Trophoblast cell (in vitro differentiated cells and primary cell): ENCODE measurements at regions not wholly inside any gene's neighbourhood (a gene's known extent, or its start where the extent isn't known, plus 50 kb on each side); places are given as distances from the start of the nearest gene placed in this dataset.

Source experiments
- DNase-seq, 2 donors: peaks; one replicate each; pipeline ENCODE4 v3.0.0-alpha.2; 2016
- H2AFZ ChIP-seq: 2 replicates; pipeline ENCODE4 v1.6.1; 2013; ENCODE audit warnings: low read length, moderate library complexity, mild to moderate bottlenecking; ENCODE audit not compliant: insufficient read depth, poor library complexity
- H2AK5ac ChIP-seq: 2 replicates; pipeline ENCODE4 v1.6.1; 2013; ENCODE audit warnings: mild to moderate bottlenecking, low read length
- H2BK120ac ChIP-seq: 2 replicates; pipeline ENCODE4 v1.6.1; 2013; ENCODE audit warnings: low read length, mild to moderate bottlenecking, moderate library complexity; ENCODE audit not compliant: insufficient read depth, poor library complexity
- H2BK12ac ChIP-seq: 2 replicates; pipeline ENCODE4 v1.6.1; 2013; ENCODE audit warnings: mild to moderate bottlenecking, low read length, moderate library complexity
- H2BK5ac ChIP-seq: 2 replicates; pipeline ENCODE4 v1.6.1; 2013; ENCODE audit warnings: low read length, low read depth, moderate library complexity, mild to moderate bottlenecking; ENCODE audit not compliant: poor library complexity
- H3K14ac ChIP-seq: 2 replicates; pipeline ENCODE4 v1.6.1; 2013; ENCODE audit warnings: mild to moderate bottlenecking, low read length
- H3K18ac ChIP-seq: 2 replicates; pipeline ENCODE4 v1.6.1; 2013; ENCODE audit warnings: mild to moderate bottlenecking, low read length
- H3K23ac ChIP-seq: 2 replicates; pipeline ENCODE4 v1.6.1; 2013; ENCODE audit warnings: low read length
- H3K27ac ChIP-seq: 2 replicates; pipeline ENCODE4 v1.5.1; 2013; ENCODE audit warnings: low read depth, mild to moderate bottlenecking, inconsistent platforms, low read length, moderate library complexity
- H3K27me3 ChIP-seq: 2 replicates; pipeline ENCODE4 v1.6.1; 2013; ENCODE audit warnings: inconsistent platforms, mild to moderate bottlenecking, low read length, moderate library complexity; ENCODE audit not compliant: insufficient read depth
- H3K36me3 ChIP-seq, 2 experiments: 1 replicate in 1 of 2; 2 replicates in 1 of 2; pipeline ENCODE4 v1.6.1; 2013; ENCODE audit warnings: low read length in 2 of 2, mild to moderate bottlenecking in 2 of 2, moderate library complexity in 1 of 2; ENCODE audit not compliant: insufficient read depth in 2 of 2, control insufficient read depth in 1 of 2
- H3K4ac ChIP-seq: 2 replicates; pipeline ENCODE4 v1.6.1; 2013; ENCODE audit warnings: low read depth, mild to moderate bottlenecking, low read length, moderate library complexity
- H3K4me1 ChIP-seq, 2 experiments: 1 replicate in 1 of 2; 2 replicates in 1 of 2; pipeline ENCODE4 v1.6.1; 2013; ENCODE audit warnings: low read length in 2 of 2, mild to moderate bottlenecking in 2 of 2, moderate library complexity in 1 of 2; ENCODE audit not compliant: insufficient read depth in 2 of 2, control insufficient read depth in 1 of 2
- H3K4me2 ChIP-seq: 2 replicates; pipeline ENCODE4 v1.6.1; 2013; ENCODE audit warnings: inconsistent platforms, mild to moderate bottlenecking, low read length, moderate library complexity
- H3K4me3 ChIP-seq: 2 replicates; pipeline ENCODE4 v1.5.1; 2013; ENCODE audit warnings: mild to moderate bottlenecking, low read depth, low read length, inconsistent platforms
- H3K79me1 ChIP-seq: one replicate; pipeline ENCODE4 v1.6.1; 2013; ENCODE audit warnings: low read length
- H3K79me2 ChIP-seq: 2 replicates; pipeline ENCODE4 v1.6.1; 2013; ENCODE audit warnings: low read length, mild to moderate bottlenecking; ENCODE audit not compliant: control insufficient read depth, insufficient read depth, poor library complexity
- H3K9ac ChIP-seq: 2 replicates; pipeline ENCODE4 v1.6.1; 2013; ENCODE audit warnings: mild to moderate bottlenecking, low read length
- H3K9me3 ChIP-seq: 2 replicates; pipeline ENCODE4 v1.6.1; 2013; ENCODE audit warnings: low read depth, mild to moderate bottlenecking, control low read depth, inconsistent platforms, low read length; ENCODE audit not compliant: insufficient read depth
- H4K12ac ChIP-seq: 2 replicates; pipeline ENCODE4 v1.6.1; 2013; ENCODE audit warnings: low read depth, mild to moderate bottlenecking, low read length, moderate library complexity
- H4K8ac ChIP-seq: 2 replicates; pipeline ENCODE4 v1.6.1; 2013; ENCODE audit warnings: low read depth, mild to moderate bottlenecking, low read length, moderate library complexity
- H4K91ac ChIP-seq: one replicate; pipeline ENCODE4 v1.6.1; 2013; ENCODE audit warnings: low read depth, mild to moderate bottlenecking, low read length, moderate library complexity
- WGBS: extraction: QIAGEN DNeasy Blood & Tissue Kit; methylation state at CpG from one replicate; pipeline ENCODE4 v1.1.7; 2013; ENCODE audit warnings: missing lambda C conversion rate; ENCODE audit not compliant: insufficient read length, insufficient coverage; ENCODE audit errors: extremely low coverage; 5-methylcytosine and 5-hydroxymethylcytosine counted together

DNA sequence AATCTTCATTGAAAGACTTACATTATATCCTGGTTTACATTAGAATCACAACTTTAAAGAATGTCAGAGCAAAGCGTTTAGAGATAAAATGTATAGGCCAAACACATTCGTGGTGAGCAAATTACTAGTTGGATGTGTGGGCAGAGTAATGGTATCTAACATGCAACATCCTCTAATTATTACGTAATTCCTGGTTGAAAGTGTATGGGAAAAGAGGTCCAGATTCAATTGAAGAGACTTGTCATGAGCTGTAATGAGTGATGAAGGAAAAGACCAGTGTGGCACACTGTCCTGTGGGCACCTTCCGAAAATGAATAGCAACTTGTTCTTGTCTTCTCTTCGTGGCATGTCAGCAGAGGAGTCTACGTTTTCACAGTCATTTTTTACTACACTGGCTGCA, 192.8 kb downstream of the LRIG3 start:
- no peak overlapping the region for H3K4me3 ChIP-seq
- H2AK5ac ChIP-seq = no peak overlapping the region
- no peak overlapping the region for H3K9ac ChIP-seq
- H4K91ac ChIP-seq = no peak overlapping the region
- H3K9me3 ChIP-seq = no peaks in the 10 kb centered on the region
- H3K27ac ChIP-seq = no peak overlapping the region
- no peaks in the 10 kb centered on the region for H3K79me2 ChIP-seq
- H3K4me1 ChIP-seq = no peaks in the 10 kb centered on the region
- no peak overlapping the region for H2AFZ ChIP-seq
- H3K23ac ChIP-seq = no peak overlapping the region
- H2BK120ac ChIP-seq = no peak overlapping the region
- no peaks in the 10 kb centered on the region for H3K79me1 ChIP-seq
- no peak overlapping the region for H4K8ac ChIP-seq
- no peak overlapping the region for H3K14ac ChIP-seq
- no peak overlapping the region for H4K12ac ChIP-seq
- H3K4ac ChIP-seq = no peak overlapping the region
- H3K27me3 ChIP-seq = no peaks in the 10 kb centered on the region
- H2BK12ac ChIP-seq = no peak overlapping the region
- no peaks in the 10 kb centered on the region for H3K36me3 ChIP-seq
- H3K18ac ChIP-seq = no peak overlapping the region
- no CpG with 5 or more reads among the region's 6 CpGs for WGBS
- H2BK5ac ChIP-seq = no peak overlapping the region
- no peak for DNase-seq
- no peak overlapping the region for H3K4me2 ChIP-seq

DNA sequence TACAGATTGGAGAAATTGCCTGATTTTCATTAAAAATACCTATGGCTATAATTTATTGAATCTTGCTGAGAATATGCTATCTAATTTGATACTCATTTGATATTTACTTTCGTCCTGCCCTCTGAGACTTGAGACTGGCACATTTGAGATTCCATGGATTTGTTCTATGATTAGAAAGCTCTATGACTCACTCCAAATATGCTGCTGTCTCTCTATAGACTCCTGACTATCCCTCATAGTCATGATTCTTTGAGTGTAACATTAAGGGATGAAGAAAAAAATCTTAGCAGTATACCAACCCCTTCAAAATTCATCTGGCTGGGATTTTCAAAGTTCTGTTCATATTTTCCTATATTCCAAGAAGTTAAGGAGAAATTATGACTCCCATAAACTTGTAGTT, 191.9 kb downstream of the LRIG3 start:
- Histone ChIP-seq H3K18ac (no peak overlapping the region), H3K23ac (no peak overlapping the region), H3K4ac (no peak overlapping the region), H3K9me3 (no peaks in the 10 kb centered on the region), H3K4me2 (no peak overlapping the region), H3K14ac (no peak overlapping the region), H3K9ac (no peak overlapping the region), H3K27ac (no peak overlapping the region), H4K12ac (no peak overlapping the region), H2BK120ac (no peak overlapping the region), H3K36me3 (no peaks in the 10 kb centered on the region), H2AFZ (no peak overlapping the region), H4K8ac (no peak overlapping the region), H2BK5ac (no peak overlapping the region), H2BK12ac (no peak overlapping the region), H2AK5ac (no peak overlapping the region), H3K79me2 (no peaks in the 10 kb centered on the region), H3K4me1 (no peaks in the 10 kb centered on the region), H4K91ac (no peak overlapping the region), H3K4me3 (no peak overlapping the region), H3K27me3 (no peaks in the 10 kb centered on the region), H3K79me1 (no peaks in the 10 kb centered on the region)
- WGBS = no CpG with 5 or more reads among the region's 1 CpG
- DNase-seq = no peak

DNA sequence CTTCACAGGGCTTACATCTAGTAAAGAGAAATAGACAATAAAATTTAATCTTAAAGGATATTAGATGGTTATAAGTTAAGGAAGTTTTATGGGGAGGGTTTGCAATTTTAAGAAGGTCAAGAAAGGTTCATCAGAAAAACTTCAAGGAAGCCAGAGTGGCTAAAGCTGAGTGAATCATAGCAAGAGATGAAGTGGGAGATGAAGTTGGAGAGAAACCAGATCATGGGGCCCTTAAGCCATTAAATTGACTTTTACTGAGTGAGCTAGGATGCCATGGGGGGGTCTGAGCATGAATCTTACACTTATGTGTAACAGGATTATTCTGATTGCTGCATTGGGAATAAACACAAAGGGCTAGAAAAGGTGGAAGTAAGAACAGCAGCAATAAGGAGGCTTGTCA, 189.2 kb downstream of the LRIG3 start:
- Histone ChIP-seq H3K79me1 (no peaks in the 10 kb centered on the region), H3K4ac (no peak overlapping the region), H3K4me3 (no peak overlapping the region), H2BK120ac (no peak overlapping the region), H3K14ac (no peak overlapping the region), H3K4me2 (no peak overlapping the region), H3K36me3 (no peaks in the 10 kb centered on the region), H3K27ac (no peak overlapping the region), H2AFZ (no peak overlapping the region), H2AK5ac (no peak overlapping the region), H3K27me3 (no peaks in the 10 kb centered on the region), H3K23ac (no peak overlapping the region), H4K91ac (no peak overlapping the region), H4K8ac (no peak overlapping the region), H3K4me1 (no peaks in the 10 kb centered on the region), H3K9me3 (no peaks in the 10 kb centered on the region), H3K9ac (no peak overlapping the region), H3K79me2 (no peaks in the 10 kb centered on the region), H2BK12ac (no peak overlapping the region), H2BK5ac (no peak overlapping the region), H4K12ac (no peak overlapping the region), H3K18ac (no peak overlapping the region)
- DNase-seq = no peak

DNA sequence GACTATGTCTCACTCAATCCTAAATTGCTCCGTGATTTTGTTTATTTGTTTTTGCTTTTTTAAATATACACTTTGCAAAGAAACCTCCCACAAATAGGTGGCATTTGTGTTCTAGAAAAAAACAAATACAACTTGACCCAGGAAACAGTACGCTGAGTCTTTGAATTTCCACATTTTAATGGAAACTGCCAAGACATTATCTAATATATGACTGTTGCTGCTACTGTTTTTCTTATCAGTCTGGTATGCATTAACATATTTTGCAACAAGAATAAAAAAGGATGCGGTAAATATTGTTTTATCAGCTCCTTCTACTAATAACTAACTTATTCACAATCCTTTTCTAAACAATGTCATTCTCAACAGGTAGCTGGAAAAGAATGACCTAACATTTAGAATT, 187.4 kb downstream of the LRIG3 start:
- Histone ChIP-seq H4K8ac (no peak overlapping the region), H3K14ac (no peak overlapping the region), H2BK12ac (no peak overlapping the region), H3K79me2 (no peaks in the 10 kb centered on the region), H2AK5ac (no peak overlapping the region), H4K12ac (no peak overlapping the region), H4K91ac (no peak overlapping the region), H3K4me1 (no peaks in the 10 kb centered on the region), H3K23ac (no peak overlapping the region), H3K79me1 (no peaks in the 10 kb centered on the region), H3K27ac (no peak overlapping the region), H2BK120ac (no peak overlapping the region), H3K9ac (no peak overlapping the region), H3K9me3 (no peaks in the 10 kb centered on the region), H3K27me3 (no peaks in the 10 kb centered on the region), H3K36me3 (no peaks in the 10 kb centered on the region), H3K4me2 (no peak overlapping the region), H2AFZ (no peak overlapping the region), H2BK5ac (no peak overlapping the region), H3K4ac (no peak overlapping the region), H3K18ac (no peak overlapping the region), H3K4me3 (no peak overlapping the region)
- no peak for DNase-seq
- no CpG with 5 or more reads among the region's 3 CpGs for WGBS

DNA sequence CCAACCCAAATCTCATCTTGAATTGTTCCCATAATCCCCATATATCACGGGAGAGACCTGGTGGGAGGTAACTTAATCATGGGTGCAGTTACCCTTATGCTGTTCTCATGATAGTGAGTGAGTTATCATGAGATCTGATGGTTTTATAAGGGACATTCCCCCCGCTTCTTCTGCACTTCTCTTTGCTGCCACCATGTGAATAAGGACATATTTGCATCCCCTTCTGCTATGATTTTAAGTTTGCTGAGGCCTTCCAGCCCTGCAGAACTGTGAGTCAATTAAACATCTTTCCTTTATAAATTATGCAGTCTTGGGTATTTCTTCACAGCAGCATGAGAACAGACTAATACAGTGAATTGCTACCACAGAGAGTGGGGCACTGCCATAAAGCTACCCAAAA, 179.1 kb downstream of the LRIG3 start:
- no peaks in the 10 kb centered on the region for H3K27me3 ChIP-seq
- H2BK12ac ChIP-seq = no peak overlapping the region
- no peaks in the 10 kb centered on the region for H3K79me1 ChIP-seq
- no peak overlapping the region for H4K91ac ChIP-seq
- no peak overlapping the region for H2BK120ac ChIP-seq
- no peak overlapping the region for H3K4ac ChIP-seq
- H3K14ac ChIP-seq = no peak overlapping the region
- H4K8ac ChIP-seq = no peak overlapping the region
- no peak overlapping the region for H2BK5ac ChIP-seq
- H3K27ac ChIP-seq = no peak overlapping the region
- no peak overlapping the region for H3K9ac ChIP-seq
- H3K18ac ChIP-seq = no peak overlapping the region
- no peak overlapping the region for H2AK5ac ChIP-seq
- no peak overlapping the region for H3K4me3 ChIP-seq
- DNase-seq = no peak
- H3K4me1 ChIP-seq = no peaks in the 10 kb centered on the region
- H4K12ac ChIP-seq = no peak overlapping the region
- no peak overlapping the region for H3K4me2 ChIP-seq
- no peaks in the 10 kb centered on the region for H3K9me3 ChIP-seq
- no peaks in the 10 kb centered on the region for H3K79me2 ChIP-seq
- WGBS = no CpG with 5 or more reads among the region's 2 CpGs
- no peaks in the 10 kb centered on the region for H3K36me3 ChIP-seq
- no peak overlapping the region for H2AFZ ChIP-seq
- H3K23ac ChIP-seq = no peak overlapping the region
